Keratinocyte (primary cell): ENCODE measurements at regions not wholly inside any gene's neighbourhood (a gene's known extent, or its start where the extent isn't known, plus 50 kb on each side); places are given as distances from the start of the nearest gene placed in this dataset.

ENCODE experiments used
- DNase-seq: peaks from one replicate; pipeline ENCODE4 v3.0.0-alpha.2; 2011; ENCODE audit warnings: low read depth, missing footprints, low spot score
- FAIRE-seq: peaks from 2 replicates; lab custom pipeline; 2011; peaks lifted over from hg19 to GRCh38; lab: Jason Lieb, UNC
- H2AFZ ChIP-seq: 2 replicates; pipeline ENCODE4 v1.6.0; 2012; ENCODE audit warnings: low read length, control low read depth, inconsistent platforms; ENCODE audit not compliant: control insufficient read depth
- H3K27ac ChIP-seq: 2 replicates; pipeline ENCODE4 v1.5.1; 2011; ENCODE audit warnings: low read length; ENCODE audit not compliant: control insufficient read depth, insufficient read depth
- H3K27me3 ChIP-seq: 3 replicates; pipeline ENCODE4 v1.6.0; 2011; ENCODE audit warnings: low read length; ENCODE audit not compliant: control insufficient read depth, insufficient read depth; ENCODE audit errors: extremely low read depth
- H3K36me3 ChIP-seq, 2 experiments: 2 replicates in 1 of 2; 3 replicates in 1 of 2; pipeline ENCODE4 v1.5.1; 2011; ENCODE audit warnings: low read length in 2 of 2, mild to moderate bottlenecking in 1 of 2; ENCODE audit not compliant: control insufficient read depth in 2 of 2, insufficient read depth in 2 of 2; ENCODE audit errors: extremely low read depth in 1 of 2
- H3K4me1 ChIP-seq: 3 replicates; pipeline ENCODE4 v1.5.1; 2011; ENCODE audit warnings: low read length; ENCODE audit not compliant: control insufficient read depth, insufficient read depth; ENCODE audit errors: extremely low read depth
- H3K4me2 ChIP-seq: 3 replicates; pipeline ENCODE4 v1.6.0; 2011; ENCODE audit warnings: low read depth, low read length; ENCODE audit not compliant: control insufficient read depth, insufficient read depth; ENCODE audit errors: extremely low read depth
- H3K4me3 ChIP-seq, 3 experiments: fragments of 200-600 bp in 1 of 3; sonication (generic) in 1 of 3; 2 replicates in 2 of 3; 3 replicates in 1 of 3; pipeline ENCODE4 v1.5.1; 2011 to 2016; ENCODE audit warnings: low read length in 3 of 3, mild to moderate bottlenecking in 3 of 3, control low read depth in 2 of 3, inconsistent platforms in 1 of 3, low read depth in 1 of 3, mixed read lengths in 1 of 3, mixed run types in 1 of 3, moderate library complexity in 1 of 3; ENCODE audit not compliant: control insufficient read depth in 2 of 3, insufficient read depth in 2 of 3; ENCODE audit errors: extremely low read depth in 1 of 3
- H3K79me2 ChIP-seq: 2 replicates; pipeline ENCODE4 v1.6.0; 2012; ENCODE audit warnings: low read length; ENCODE audit not compliant: control insufficient read depth, insufficient read depth
- H3K9ac ChIP-seq: 3 replicates; pipeline ENCODE4 v1.6.0; 2011; ENCODE audit warnings: low read length; ENCODE audit not compliant: control insufficient read depth, insufficient read depth; ENCODE audit errors: extremely low read depth
- H3K9me1 ChIP-seq: 3 replicates; pipeline ENCODE4 v1.6.0; 2011; ENCODE audit warnings: low read length; ENCODE audit not compliant: control insufficient read depth, insufficient read depth; ENCODE audit errors: extremely low read depth
- H3K9me3 ChIP-seq: 2 replicates; pipeline ENCODE4 v1.5.1; 2012; ENCODE audit warnings: low read depth, low read length; ENCODE audit not compliant: control insufficient read depth
- H4K20me1 ChIP-seq: 3 replicates; pipeline ENCODE4 v1.6.0; 2011; ENCODE audit warnings: low read length; ENCODE audit not compliant: control insufficient read depth, insufficient read depth; ENCODE audit errors: extremely low read depth
- EZH2 ChIP-seq: IDR thresholded peaks from one replicate; pipeline ENCODE4 v1.6.1; 2012; ENCODE audit warnings: inconsistent platforms, mild to moderate bottlenecking, low read length, moderate library complexity
- dilution Hi-C: fragments of 300-500 bp; cut with MboI; formaldehyde crosslinking; loops from one replicate; pipeline ENCODE4 v1.7.0; 2020; ENCODE audit warnings: low sequenced_read_pairs; ENCODE audit not compliant: extremely low pct_ligation_motif_present
- TF ChIP-seq, protein P1 (sequence below), 3 experiments: IDR thresholded peaks in 1 of 3; conservative IDR thresholded peaks in 1 of 3; optimal IDR thresholded peaks in 1 of 3; 2 replicates in 2 of 3; 3 replicates in 1 of 3; pipeline versions ENCODE3 to v1.5.1; 2011; ENCODE audit warnings: low read length in 3 of 3, mild to moderate bottlenecking in 3 of 3, moderate library complexity in 2 of 3, control low read depth in 1 of 3, inconsistent platforms in 1 of 3; ENCODE audit not compliant: insufficient read depth in 2 of 3; ENCODE audit errors: extremely low read depth in 1 of 3

DNA sequence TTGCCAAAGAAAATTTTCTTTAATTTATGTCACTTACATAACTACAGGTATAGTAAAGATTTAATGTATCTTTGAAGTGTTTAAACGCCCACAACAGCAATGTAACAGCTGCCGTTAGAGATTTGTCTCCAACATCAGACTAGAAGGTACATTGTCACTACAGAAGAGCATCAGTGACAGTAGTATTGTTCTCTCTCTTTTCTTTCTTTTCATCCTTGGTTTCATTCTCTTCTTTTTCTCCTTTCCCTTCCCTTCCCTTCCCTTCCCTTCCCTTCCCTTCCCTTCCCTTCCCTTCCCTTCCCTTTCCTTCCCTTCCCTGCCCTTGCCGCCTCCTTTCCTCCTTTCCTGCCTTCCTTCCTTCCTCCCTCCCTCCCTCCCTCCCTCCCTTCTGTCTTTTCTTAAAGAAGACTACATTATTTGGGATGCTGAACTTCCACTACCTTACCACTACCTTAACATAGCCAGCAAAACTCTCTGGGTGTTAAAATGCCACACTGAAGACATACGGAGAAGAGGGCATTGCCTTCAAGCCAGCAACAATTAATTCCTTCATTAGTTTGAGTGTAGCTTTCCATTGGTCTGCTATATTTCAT lies 663.9 kb downstream of the DOK5 start:
- H3K4me2 ChIP-seq = no peak overlapping the region
- dilution Hi-C loops = no loop called here
- H3K9ac ChIP-seq = no peak overlapping the region
- H3K27ac ChIP-seq = no peak overlapping the region
- no peaks in the 10 kb centered on the region for H3K36me3 ChIP-seq
- H3K4me1 ChIP-seq = no peaks in the 10 kb centered on the region
- no peak overlapping the region for H3K4me3 ChIP-seq
- no peaks in the 10 kb centered on the region for H3K27me3 ChIP-seq
- no peaks in the 10 kb centered on the region for H3K9me1 ChIP-seq
- TF ChIP-seq, protein P1, sequence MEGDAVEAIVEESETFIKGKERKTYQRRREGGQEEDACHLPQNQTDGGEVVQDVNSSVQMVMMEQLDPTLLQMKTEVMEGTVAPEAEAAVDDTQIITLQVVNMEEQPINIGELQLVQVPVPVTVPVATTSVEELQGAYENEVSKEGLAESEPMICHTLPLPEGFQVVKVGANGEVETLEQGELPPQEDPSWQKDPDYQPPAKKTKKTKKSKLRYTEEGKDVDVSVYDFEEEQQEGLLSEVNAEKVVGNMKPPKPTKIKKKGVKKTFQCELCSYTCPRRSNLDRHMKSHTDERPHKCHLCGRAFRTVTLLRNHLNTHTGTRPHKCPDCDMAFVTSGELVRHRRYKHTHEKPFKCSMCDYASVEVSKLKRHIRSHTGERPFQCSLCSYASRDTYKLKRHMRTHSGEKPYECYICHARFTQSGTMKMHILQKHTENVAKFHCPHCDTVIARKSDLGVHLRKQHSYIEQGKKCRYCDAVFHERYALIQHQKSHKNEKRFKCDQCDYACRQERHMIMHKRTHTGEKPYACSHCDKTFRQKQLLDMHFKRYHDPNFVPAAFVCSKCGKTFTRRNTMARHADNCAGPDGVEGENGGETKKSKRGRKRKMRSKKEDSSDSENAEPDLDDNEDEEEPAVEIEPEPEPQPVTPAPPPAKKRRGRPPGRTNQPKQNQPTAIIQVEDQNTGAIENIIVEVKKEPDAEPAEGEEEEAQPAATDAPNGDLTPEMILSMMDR (optimal IDR thresholded peaks at IDR 0.05 in 1 of 3, IDR thresholded peaks at IDR 0.05 in 1 of 3, conservative IDR thresholded peaks at IDR 0.05 in 1 of 3; ENCODE audit: extremely low read depth in 1 of 3, insufficient read depth in 2 of 3, low read length in 3 of 3) = no peak
- TF ChIP-seq EZH2 = no peak
- no peaks in the 10 kb centered on the region for H3K9me3 ChIP-seq
- DNase-seq (no peak), FAIRE-seq (peak; percentile 26)
- H4K20me1 ChIP-seq = no peaks in the 10 kb centered on the region
- no peaks in the 10 kb centered on the region for H3K79me2 ChIP-seq
- no peak overlapping the region for H2AFZ ChIP-seq

DNA sequence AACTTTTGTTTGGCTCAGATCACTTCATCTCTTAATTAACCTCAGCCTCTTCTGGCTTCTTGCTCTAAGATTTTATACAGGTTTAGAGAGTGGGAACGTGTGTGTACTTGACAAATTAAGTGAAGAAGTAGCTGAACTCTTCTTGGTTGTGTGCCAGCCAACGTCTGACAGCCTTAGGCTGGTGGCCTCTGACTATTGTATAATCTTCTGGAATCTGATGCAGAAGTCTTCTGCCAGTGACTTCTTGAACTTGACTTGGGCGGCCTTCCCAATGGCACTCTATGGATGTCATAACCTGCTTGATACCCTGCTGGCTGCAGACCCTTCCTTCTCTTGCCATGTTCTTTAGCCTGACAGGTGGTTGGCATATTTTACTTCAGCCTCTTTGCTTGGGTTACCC lies 660.5 kb downstream of the DOK5 start:
- no peak for TF ChIP-seq EZH2
- TF ChIP-seq, protein P1 (optimal IDR thresholded peaks at IDR 0.05 in 1 of 3, IDR thresholded peaks at IDR 0.05 in 1 of 3, conservative IDR thresholded peaks at IDR 0.05 in 1 of 3; ENCODE audit: extremely low read depth in 1 of 3, insufficient read depth in 2 of 3, low read length in 3 of 3) = no peak
- Histone ChIP-seq H3K9me3 (no peaks in the 10 kb centered on the region), H3K4me1 (no peaks in the 10 kb centered on the region), H3K9me1 (no peaks in the 10 kb centered on the region), H2AFZ (no peak overlapping the region), H3K9ac (no peak overlapping the region), H3K27me3 (no peaks in the 10 kb centered on the region), H3K4me2 (no peak overlapping the region), H3K79me2 (no peaks in the 10 kb centered on the region), H3K36me3 (no peaks in the 10 kb centered on the region), H4K20me1 (no peaks in the 10 kb centered on the region), H3K27ac (no peak overlapping the region), H3K4me3 (no peak overlapping the region)
- DNase-seq (no peak), FAIRE-seq (no peak)
- dilution Hi-C loops = no loop called here
